ENCODE measurements at regions not wholly inside any gene's neighbourhood (a gene's known extent, or its start where the extent isn't known, plus 50 kb on each side); places are given as distances from the start of the nearest gene placed in this dataset.

- no peak overlapping the region for H2BK20ac ChIP-seq (ENCODE audit: low read length)
- peaks cover 0 to 3% (median 0%) of the 10 kb centered on the region in 4 experiments; a peak in 2 of 7 replicates for H3K4me1 ChIP-seq (replicated peaks in 1 of 4; ENCODE audit: control insufficient read depth in 3 of 4, insufficient read depth in 4 of 4, low read length in 3 of 4)
- no peaks in the 10 kb centered on the region for H3K36me3 ChIP-seq (ENCODE audit: control insufficient read depth in 2 of 4, insufficient read depth in 4 of 4, low read length in 3 of 4)
- ChIA-PET POLR2A (ENCODE audit: partially characterized antibody) (no interaction called here), CTCF (ENCODE audit: partially characterized antibody) (interaction anchor here (0.6 to 0.7 kb wide), 3 partner anchors 358 to 1053 kb away, joined by 3 to 4 read pairs (median 3); no protein-coding TSS in a partner anchor)
- no peak overlapping the region for H4K5ac ChIP-seq (ENCODE audit: insufficient read length, low read depth, low read length)
- 0 out of 2 replicates have a peak overlapping the region, but pooled peaks have one; percentile 5 for H2BK12ac ChIP-seq (ENCODE audit: low read depth, low read length)
- peak overlapping the region; percentile 12 for H4K91ac ChIP-seq (replicated peaks; ENCODE audit: insufficient read length, low read length)
- no peaks in the 10 kb centered on the region for H4K20me1 ChIP-seq (replicated peaks in 1 of 2; ENCODE audit: control insufficient read depth in 1 of 2, insufficient read depth in 2 of 2, low read length in 2 of 2)
- no peaks in the 10 kb centered on the region for H3K79me1 ChIP-seq (ENCODE audit: low read depth, low read length)
- H3K23me2 ChIP-seq (ENCODE audit: low read depth, low read length), result no peaks in the 10 kb centered on the region; the same call in 1 of the 2 replicates
- H3K14ac ChIP-seq (ENCODE audit: insufficient read length), result no peak overlapping the region
- no peak overlapping the region for H3K23ac ChIP-seq (ENCODE audit: insufficient read length)
- H3K18ac ChIP-seq (ENCODE audit: extremely low read depth, low read length), result no peak overlapping the region
- no peak overlapping the region for H2BK5ac ChIP-seq (ENCODE audit: low read depth, low read length)
- H3K9me3 ChIP-seq (ENCODE audit: insufficient read depth in 2 of 2, low read depth in 1 of 2, low read length in 1 of 2), result no peaks in the 10 kb centered on the region
- H3K4me3 ChIP-seq (ENCODE audit: extremely low read depth in 1 of 4, insufficient read depth in 2 of 4, low read depth in 3 of 4, low read length in 4 of 4), result no peak overlapping the region
- H3K79me2 ChIP-seq (ENCODE audit: control insufficient read depth in 1 of 2, insufficient read depth in 2 of 2, low read length in 2 of 2), result no peaks in the 10 kb centered on the region
- FAIRE-seq (no peak), DNase-seq (ENCODE audit: low read depth in 1 of 2, low spot score in 2 of 2) (no peak)
- no peak overlapping the region for H3K4ac ChIP-seq (replicated peaks; ENCODE audit: insufficient read length, low read depth, low read length)
- 61% methylated on average over 5 of the region's 5 CpGs; no CpG with 5 or more reads in 1 of the 2 experiments for WGBS, 2 experiments (ENCODE audit: extremely low coverage in 1 of 2, insufficient coverage in 1 of 2, insufficient read length in 1 of 2, insufficient replicate concordance in 2 of 2, low coverage in 1 of 2, low lambda C conversion rate in 2 of 2, missing lambda C conversion rate in 1 of 2)
- H2AFZ ChIP-seq (ENCODE audit: low read length), result peak overlapping the region; percentile 47
- no peak overlapping the region for H3K4me2 ChIP-seq (ENCODE audit: insufficient read depth in 1 of 2, low read depth in 2 of 2, low read length in 2 of 2)
- H3K27ac ChIP-seq (ENCODE audit: low read depth, low read length), result no peak overlapping the region
- TF ChIP-seq NANOG (IDR thresholded peaks at IDR 0.05; ENCODE audit: insufficient read depth, low read depth, low read length, poor library complexity, severe bottlenecking) (no peak), YY1 (IDR thresholded peaks at IDR 0.05; ENCODE audit: low read depth, low read length) (no peak), SP1 (IDR thresholded peaks at IDR 0.05; ENCODE audit: low read depth, low read length) (no peak), TAF1 (IDR thresholded peaks at IDR 0.05; ENCODE audit: low read depth, low read length) (no peak), TEAD4 (IDR thresholded peaks at IDR 0.05; ENCODE audit: low read depth, low read length) (no peak)
- no peak overlapping the region for H2AK5ac ChIP-seq (ENCODE audit: low read depth, low read length)
- H4K8ac ChIP-seq (ENCODE audit: extremely low read depth, insufficient read depth, low read length), result no peak overlapping the region
- H2BK15ac ChIP-seq (ENCODE audit: low read length), result no peak overlapping the region
- H2BK120ac ChIP-seq (replicated peaks; ENCODE audit: low read depth, low read length), result no peak overlapping the region
- no peaks in the 10 kb centered on the region for H3K27me3 ChIP-seq (replicated peaks in 1 of 4; ENCODE audit: control insufficient read depth in 3 of 4, extremely low read depth in 1 of 4, insufficient read depth in 3 of 4, low read length in 3 of 4)
- 0 out of 7 replicates have a peak overlapping the region, but pooled peaks of 1 of the 4 experiments have one; percentile 1 for H3K9ac ChIP-seq (replicated peaks in 1 of 4; ENCODE audit: extremely low read depth in 1 of 4, low read depth in 3 of 4, low read length in 3 of 4)
- H3K56ac ChIP-seq (replicated peaks; ENCODE audit: insufficient read length, low read depth, low read length), result no peak overlapping the region
Measured at GRCh38 chr12:19058235-19059021, 71.1 kb upstream of the PLEKHA5 start.

Data from H1 (cell line).